ENCODE measurements at regions not wholly inside any gene's neighbourhood (a gene's known extent, or its start where the extent isn't known, plus 50 kb on each side); places are given as distances from the start of the nearest gene placed in this dataset.

- no TSS peak for BruUV-seq (replicated peaks)
- no peak for DNase-seq (ENCODE audit: low spot score)
- ChIA-PET POLR2A (ENCODE audit: low non-redundant PET) (no interaction called here), CTCF (no interaction called here)
- intact Hi-C loops (cut with micrococcal nuclease; ENCODE audit: unreplicated experiment), result no loop called here
- H3K27ac ChIP-seq (ENCODE audit: low read depth, low read length, poor library complexity, severe bottlenecking), result no peak overlapping the region
- H3K4me1 ChIP-seq (ENCODE audit: insufficient read depth, low read length, poor library complexity, severe bottlenecking), result no peaks in the 10 kb centered on the region
- no peaks in the 10 kb centered on the region for H3K27me3 ChIP-seq (replicated peaks; ENCODE audit: insufficient read depth, low read depth, low read length, poor library complexity)
- no peak overlapping the region for H3K4me3 ChIP-seq (ENCODE audit: low read depth, low read length, poor library complexity, severe bottlenecking)
- no peak for TF ChIP-seq EZH2 (IDR thresholded peaks at IDR 0.05; ENCODE audit: borderline replicate concordance, low read depth, low read length, poor library complexity, severe bottlenecking)
- no peak for TF ChIP-seq CTCF (conservative IDR thresholded peaks at IDR 0.05; ENCODE audit: low read depth, low read length)
- H3K9me3 ChIP-seq (ENCODE audit: low read depth, low read length, poor library complexity, severe bottlenecking), result peaks cover 1% of the 10 kb centered on the region
- no peaks in the 10 kb centered on the region for H3K36me3 ChIP-seq (ENCODE audit: insufficient read depth, low read length, poor library complexity, severe bottlenecking)
These were observed 128.8 kb upstream of the AADACL2 start for GRCh38 chr3:151604891-151605290.

GRCh38 chr3:151600783-151601182, 132.9 kb upstream of the AADACL2 start:
- no peaks in the 10 kb centered on the region for H3K36me3 ChIP-seq (ENCODE audit: insufficient read depth, low read length, poor library complexity, severe bottlenecking)
- no peak overlapping the region for H3K27ac ChIP-seq (ENCODE audit: low read depth, low read length, poor library complexity, severe bottlenecking)
- H3K27me3 ChIP-seq (replicated peaks; ENCODE audit: insufficient read depth, low read depth, low read length, poor library complexity), result no peaks in the 10 kb centered on the region
- intact Hi-C loops (cut with micrococcal nuclease; ENCODE audit: unreplicated experiment), result no loop called here
- no peaks in the 10 kb centered on the region for H3K4me1 ChIP-seq (ENCODE audit: insufficient read depth, low read length, poor library complexity, severe bottlenecking)
- POLR2A ChIA-PET (ENCODE audit: low non-redundant PET), result no interaction called here
- DNase-seq (ENCODE audit: low spot score), result no peak
- CTCF ChIA-PET, result no interaction called here
- TF ChIP-seq CTCF (conservative IDR thresholded peaks at IDR 0.05; ENCODE audit: low read depth, low read length), result no peak
- no peak for TF ChIP-seq EZH2 (IDR thresholded peaks at IDR 0.05; ENCODE audit: borderline replicate concordance, low read depth, low read length, poor library complexity, severe bottlenecking)
- H3K9me3 ChIP-seq (ENCODE audit: low read depth, low read length, poor library complexity, severe bottlenecking), result no peaks in the 10 kb centered on the region
- BruUV-seq (replicated peaks), result no TSS peak
- H3K4me3 ChIP-seq (ENCODE audit: low read depth, low read length, poor library complexity, severe bottlenecking), result no peak overlapping the region

GRCh38 chr3:151599103-151599672, 134.5 kb upstream of the AADACL2 start:
- no TSS peak for BruUV-seq (replicated peaks)
- H3K36me3 ChIP-seq (ENCODE audit: insufficient read depth, low read length, poor library complexity, severe bottlenecking), result no peaks in the 10 kb centered on the region
- ChIA-PET CTCF (no interaction called here), POLR2A (ENCODE audit: low non-redundant PET) (no interaction called here)
- H3K4me3 ChIP-seq (ENCODE audit: low read depth, low read length, poor library complexity, severe bottlenecking), result no peak overlapping the region
- no peaks in the 10 kb centered on the region for H3K27me3 ChIP-seq (replicated peaks; ENCODE audit: insufficient read depth, low read depth, low read length, poor library complexity)
- H3K9me3 ChIP-seq (ENCODE audit: low read depth, low read length, poor library complexity, severe bottlenecking), result no peaks in the 10 kb centered on the region
- TF ChIP-seq EZH2 (IDR thresholded peaks at IDR 0.05; ENCODE audit: borderline replicate concordance, low read depth, low read length, poor library complexity, severe bottlenecking), result no peak
- no peak for TF ChIP-seq CTCF (conservative IDR thresholded peaks at IDR 0.05; ENCODE audit: low read depth, low read length)
- no peaks in the 10 kb centered on the region for H3K4me1 ChIP-seq (ENCODE audit: insufficient read depth, low read length, poor library complexity, severe bottlenecking)
- intact Hi-C loops (cut with micrococcal nuclease; ENCODE audit: unreplicated experiment), result no loop called here
- no peak for DNase-seq (ENCODE audit: low spot score)
- no peak overlapping the region for H3K27ac ChIP-seq (ENCODE audit: low read depth, low read length, poor library complexity, severe bottlenecking)
